Hepatocyte (in vitro differentiated cells): ENCODE measurements at regions not wholly inside any gene's neighbourhood (a gene's known extent, or its start where the extent isn't known, plus 50 kb on each side); places are given as distances from the start of the nearest gene placed in this dataset.

Source experiments
- CTCF ChIP-seq: fragments of 200-600 bp; sonication (generic); IDR thresholded peaks from 2 replicates; pipeline ENCODE4 v1.5.1; 2016; ENCODE audit warnings: antibody characterized with exemption, mild to moderate bottlenecking; ENCODE audit not compliant: poor library complexity
- EZH2 ChIP-seq: fragments of 200-600 bp; sonication (generic); IDR thresholded peaks from 2 replicates; pipeline ENCODE4 v1.6.1; 2016; ENCODE audit warnings: antibody characterized with exemption, mild to moderate bottlenecking, borderline replicate concordance
- EZH2phosphoT487 ChIP-seq: fragments of 200-600 bp; sonication (generic); IDR thresholded peaks from one replicate; pipeline ENCODE4 v1.6.1; 2018; ENCODE audit warnings: antibody characterized with exemption, mild to moderate bottlenecking, low read depth, moderate library complexity; ENCODE audit not compliant: unreplicated experiment, severe bottlenecking

GRCh38 chr22:25360891-25361645, 141.6 kb downstream of the CRYBB2 start:
- TF ChIP-seq EZH2 (no peak), CTCF (no peak), EZH2phosphoT487 (no peak)
